K562 (cell line): ENCODE measurements at regions not wholly inside any gene's neighbourhood (a gene's known extent, or its start where the extent isn't known, plus 50 kb on each side); places are given as distances from the start of the nearest gene placed in this dataset.

ENCODE experiments used
- ATAC-seq: fragments of 200-7000 bp; cut with Tn5 transposase; 3 replicates; pipeline ENCODE4 v1.9.1; 2020; ENCODE audit warnings: moderate library complexity
- BruUV-seq: library from RNA; stranded (reverse); fragments of 400-500 nt; replicated peaks from 2 replicates; lab custom pipeline; 2021; lab: Mats Ljungman, UMichigan
- CTCF ChIA-PET: fragments of 300-600 bp; formaldehyde crosslinking; extraction: SDS; loops from one replicate; lab custom pipeline; 2021; ENCODE audit warnings: low intra/inter-chr PET ratio; lab: Yijun Ruan, JAX
- POLR2A ChIA-PET: fragments of 300-600, 350-650 bp; sonication (Branson Sonifier 250); formaldehyde crosslinking; extraction: SDS; loops from one replicate; lab custom pipeline; 2021; ENCODE audit warnings: antibody characterized with exemption, inconsistent platforms; lab: Yijun Ruan, JAX
- DNase-seq, 4 experiments: peaks; one replicate each; pipeline versions ENCODE4 v3.0.0 to v3.0.0-alpha.2; 2011 to 2018; ENCODE audit warnings: low spot score in 3 of 4, mixed read lengths in 3 of 4; ENCODE audit errors: extremely low read depth in 1 of 4
- FAIRE-seq: peaks from 2 replicates; lab custom pipeline; 2011; peaks lifted over from hg19 to GRCh38; lab: Jason Lieb, UNC
- H2AFZ ChIP-seq: 2 replicates; pipeline ENCODE4 v1.6.0; 2011; ENCODE audit warnings: low read depth, low read length, control low read depth, inconsistent platforms
- H3K27ac ChIP-seq: fragments of 200-600 bp; 3 replicates; pipeline ENCODE4 v1.8.0; 2011; ENCODE audit warnings: low read depth, mild to moderate bottlenecking, control low read depth, inconsistent platforms, low read length, moderate library complexity, mixed read lengths; ENCODE audit errors: extremely low read depth
- H3K27me3 ChIP-seq, 2 experiments: fragments of 300-600 bp in 1 of 2; 2 replicates in 1 of 2; 3 replicates in 1 of 2; pipeline versions ENCODE4 v1.6.0 to v1.8.0; 2011; ENCODE audit warnings: inconsistent platforms in 2 of 2, low read length in 2 of 2, mild to moderate bottlenecking in 1 of 2, mixed read lengths in 1 of 2, moderate library complexity in 1 of 2; ENCODE audit not compliant: control insufficient read depth in 2 of 2, insufficient read depth in 2 of 2
- H3K36me3 ChIP-seq: fragments of 300-600 bp; 3 replicates; pipeline ENCODE4 v1.8.0; 2011; ENCODE audit warnings: mild to moderate bottlenecking, low read length, inconsistent platforms; ENCODE audit not compliant: control insufficient read depth, insufficient read depth
- H3K4me1 ChIP-seq, 2 experiments: fragments of 200-600 bp in 1 of 2; replicated peaks in 1 of 2; 2 replicates in 1 of 2; 3 replicates in 1 of 2; pipeline versions ENCODE4 v1.5.1 to v1.8.0; 2011; ENCODE audit warnings: inconsistent platforms in 2 of 2, low read length in 2 of 2, mild to moderate bottlenecking in 1 of 2, mixed read lengths in 1 of 2, moderate library complexity in 1 of 2; ENCODE audit not compliant: control insufficient read depth in 2 of 2, insufficient read depth in 2 of 2
- H3K4me2 ChIP-seq: 2 replicates; pipeline ENCODE4 v1.6.1; 2011; ENCODE audit warnings: low read length, control low read depth, inconsistent platforms, mixed read lengths; ENCODE audit not compliant: insufficient read depth
- H3K4me3 ChIP-seq: fragments of 200-600 bp; sonication (generic), shearing (Covaris generic); 2 replicates; pipeline ENCODE4 v1.5.1; 2016; ENCODE audit warnings: control low read depth, inconsistent platforms
- H3K79me2 ChIP-seq: fragments of 200-600 bp; 3 replicates; pipeline ENCODE4 v1.8.0; 2011; ENCODE audit warnings: low read length, inconsistent platforms; ENCODE audit not compliant: control insufficient read depth, insufficient read depth
- H3K9ac ChIP-seq, 2 experiments: 2 replicates each; pipeline versions ENCODE4 v1.6.0 to v1.6.1; 2011; ENCODE audit warnings: low read depth in 2 of 2, low read length in 2 of 2, control low read depth in 1 of 2, inconsistent platforms in 1 of 2, mild to moderate bottlenecking in 1 of 2, mixed read lengths in 1 of 2; ENCODE audit not compliant: insufficient read depth in 1 of 2
- H3K9me1 ChIP-seq: one replicate; pipeline ENCODE4 v1.6.0; 2011; ENCODE audit warnings: inconsistent platforms, mild to moderate bottlenecking, low read length, moderate library complexity; ENCODE audit not compliant: control insufficient read depth, insufficient read depth
- H3K9me3 ChIP-seq: replicated peaks from 2 replicates; pipeline ENCODE4 v1.5.1; 2011; ENCODE audit warnings: low read depth, low read length, inconsistent platforms; ENCODE audit not compliant: control insufficient read depth, insufficient read depth
- H4K20me1 ChIP-seq: replicated peaks from 2 replicates; pipeline ENCODE4 v1.6.1; 2011; ENCODE audit warnings: low read length, inconsistent platforms, mixed read lengths; ENCODE audit not compliant: control insufficient read depth, insufficient read depth
- ADNP ChIP-seq: fragments of 200-800 bp; sonication (Bioruptor generic); IDR thresholded peaks from 2 replicates; pipeline ENCODE4 v1.6.1; 2016; ENCODE audit warnings: missing genetic modification characterization, missing compliant biosample characterization
- DIDO1 ChIP-seq: fragments of 450-650 bp; IDR thresholded peaks from 2 replicates; pipeline ENCODE4 v1.6.1; 2016; ENCODE audit warnings: low read depth, missing biosample characterization, missing genetic modification characterization
- KLF1 ChIP-seq: fragments of 450-650 bp; IDR thresholded peaks from 2 replicates; pipeline ENCODE4 v1.6.1; 2016; ENCODE audit warnings: missing genetic modification characterization, missing compliant biosample characterization
- MLX ChIP-seq, 2 experiments: fragments of 450-650 bp in 1 of 2; sonication (generic) in 1 of 2; formaldehyde crosslinking; conservative IDR thresholded peaks; 2 replicates each; pipeline versions ENCODE4 v1.4.0 to v1.8.1; 2020 to 2022; ENCODE audit warnings: mild to moderate bottlenecking in 1 of 2, missing genetic modification reagents in 1 of 2
- NR2C2 ChIP-seq, 2 experiments: fragments of 200-800 bp in 1 of 2; sonication (Bioruptor generic) in 1 of 2; sonication (generic) in 1 of 2; formaldehyde crosslinking in 1 of 2; IDR thresholded peaks; 2 replicates each; pipeline versions ENCODE4 v1.6.1 to v1.8.0; 2016 to 2022; ENCODE audit warnings: mild to moderate bottlenecking in 1 of 2, missing compliant biosample characterization in 1 of 2, missing genetic modification characterization in 1 of 2, missing genetic modification reagents in 1 of 2
- NRF1 ChIP-seq, 2 experiments: fragments of 450-650 bp; IDR thresholded peaks in 1 of 2; conservative IDR thresholded peaks in 1 of 2; 2 replicates each; pipeline ENCODE4 v1.6.1; 2014; ENCODE audit warnings: mild to moderate bottlenecking in 2 of 2
- POU5F1 ChIP-seq: fragments of 150-350 bp; IDR thresholded peaks from 2 replicates; pipeline ENCODE4 v1.6.1; 2014; ENCODE audit warnings: borderline replicate concordance, low read length, low read depth, mild to moderate bottlenecking; ENCODE audit not compliant: partially characterized antibody
- ZNF77 ChIP-seq: fragments of 250-450 bp; sonication (Bioruptor Pico); IDR thresholded peaks from 2 replicates; pipeline ENCODE4 v1.5.0; 2020
- WGBS: fragments of 100-300 bp; shearing (Covaris generic); methylation state at CpG from one replicate; pipeline ENCODE4 v1.1.6; 2016; ENCODE audit warnings: low coverage, mixed read lengths; ENCODE audit not compliant: insufficient coverage; ENCODE audit errors: missing lambda C conversion rate; 5-methylcytosine and 5-hydroxymethylcytosine counted together
- in situ Hi-C: fragments of 300-500 bp; cut with MboI; formaldehyde crosslinking; loops from 4 replicates; pipeline ENCODE4 v1.15.0; 2018; ENCODE audit warnings: inconsistent platforms, mixed read lengths
- intact Hi-C: fragments of 100-400 bp; cut with micrococcal nuclease; formaldehyde crosslinking; loops from 2 replicates; pipeline ENCODE4 v1.14.2; 2022

GRCh38 chr5:28648108-28648507 is 1609.7 kb upstream of the CDH9 start:
- WGBS: 5% methylated on average over 2 of the region's 2 CpGs
- Histone ChIP-seq H3K36me3 (no peaks in the 10 kb centered on the region), H3K27me3 (no peaks in the 10 kb centered on the region), H2AFZ (no peak overlapping the region), H3K27ac (no peak overlapping the region), H3K79me2 (no peaks in the 10 kb centered on the region), H3K9ac (no peak overlapping the region), H3K4me1 (no peaks in the 10 kb centered on the region), H3K4me2 (no peak overlapping the region), H3K9me1 (no peaks in the 10 kb centered on the region), H4K20me1 (no peaks in the 10 kb centered on the region), H3K9me3 (no peaks in the 10 kb centered on the region), H3K4me3 (no peak overlapping the region)
- FAIRE-seq (no peak), DNase-seq (no peak), ATAC-seq (no peak)
- TF ChIP-seq DIDO1 (tag) (no peak), POU5F1 (no peak), ADNP (tag) (no peak), MLX (CRISPR knock-in tag; conservative IDR thresholded peaks at IDR 0.05) (no peak)
- in situ Hi-C loops: no loop called here
- BruUV-seq: no TSS peak
- intact Hi-C loops: no loop called here
- POLR2A ChIA-PET: no interaction called here
- CTCF ChIA-PET: no interaction called here

DNA sequence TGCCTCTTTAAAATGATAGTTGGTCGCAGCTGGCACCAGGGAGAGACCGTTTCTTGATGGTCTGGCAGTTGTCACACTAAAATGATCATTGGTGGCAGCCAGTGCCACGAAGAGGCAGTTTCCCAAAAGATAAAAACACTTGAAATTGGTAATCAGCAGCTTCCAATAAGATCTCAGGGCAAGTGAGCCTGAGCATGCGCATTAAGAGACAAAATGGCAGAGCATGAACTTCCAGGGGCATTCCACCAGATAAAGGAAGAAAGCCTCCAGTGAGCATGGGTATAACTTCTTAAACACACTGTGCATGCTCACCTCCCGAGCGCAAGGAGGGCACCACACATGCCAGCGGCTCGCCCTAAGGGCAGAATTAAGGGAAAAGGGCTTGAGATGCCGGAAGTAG is 1594.2 kb upstream of the CDH9 start:
- Histone ChIP-seq H2AFZ (no peak overlapping the region), H3K4me3 (no peak overlapping the region), H3K9ac (no peak overlapping the region), H4K20me1 (no peaks in the 10 kb centered on the region), H3K4me2 (no peak overlapping the region), H3K27me3 (no peaks in the 10 kb centered on the region), H3K9me3 (no peaks in the 10 kb centered on the region), H3K79me2 (no peaks in the 10 kb centered on the region), H3K4me1 (no peaks in the 10 kb centered on the region), H3K9me1 (no peaks in the 10 kb centered on the region), H3K36me3 (no peaks in the 10 kb centered on the region), H3K27ac (no peak overlapping the region)
- in situ Hi-C loops: no loop called here
- no peak for TF ChIP-seq NR2C2 (CRISPR knock-in tag; IDR thresholded peaks at IDR 0.05)
- TF ChIP-seq NR2C2 (tag; IDR thresholded peaks at IDR 0.05): 0 out of 2 replicates have a peak, but pooled peaks have one; percentile 13
- TF ChIP-seq ZNF77 (CRISPR knock-in tag): no peak
- TF ChIP-seq KLF1 (tag): no peak
- TF ChIP-seq NRF1 (conservative IDR thresholded peaks at IDR 0.05 in 1 of 2, IDR thresholded peaks at IDR 0.05 in 1 of 2): peak; percentile 60 to 70
- under 1% methylated on average over 9 of the region's 9 CpGs for WGBS
- ChIA-PET CTCF (no interaction called here), POLR2A (no interaction called here)
- no TSS peak for BruUV-seq
- FAIRE-seq (no peak), DNase-seq (no peak), ATAC-seq (no peak)
- intact Hi-C loops: no loop called here
